ENCODE measurements at regions not wholly inside any gene's neighbourhood (a gene's known extent, or its start where the extent isn't known, plus 50 kb on each side); places are given as distances from the start of the nearest gene placed in this dataset.

GRCh38 chr1:234839663-234840062 is 229.7 kb upstream of the IRF2BP2 start (continued):
- peak; percentile 23; the same call in 1 of the 2 replicates for TF ChIP-seq REST (IDR thresholded peaks at IDR 0.05; ENCODE audit: borderline replicate concordance)
- no peak for TF ChIP-seq REST (CRISPR knock-in tag; IDR thresholded peaks at IDR 0.05; ENCODE audit: low read depth)

- H4K20me1 ChIP-seq (replicated peaks; ENCODE audit: control insufficient read depth, insufficient read depth, low read length), result no peaks in the 10 kb centered on the region
- ATAC-seq (no peak), DNase-seq (ENCODE audit: extremely low read depth in 1 of 4, low spot score in 3 of 4) (no peak), FAIRE-seq (no peak)
- no peak overlapping the region for H3K9ac ChIP-seq (ENCODE audit: insufficient read depth in 1 of 2, low read depth in 2 of 2, low read length in 2 of 2)
- ChIA-PET POLR2A (interaction anchor here (0.5 to 2.7 kb wide), 5 partner anchors 11 to 234 kb away, joined by 3 to 8 read pairs (median 4); no protein-coding TSS in a partner anchor), CTCF (ENCODE audit: low intra/inter-chr PET ratio) (no interaction called here)
- in situ Hi-C loops (cut with MboI), result no loop called here
- H3K36me3 ChIP-seq (ENCODE audit: control insufficient read depth, insufficient read depth, low read length), result no peaks in the 10 kb centered on the region
- H3K27ac ChIP-seq (ENCODE audit: extremely low read depth, low read depth, low read length), result no peak overlapping the region
- H3K79me2 ChIP-seq (ENCODE audit: control insufficient read depth, insufficient read depth, low read length), result no peaks in the 10 kb centered on the region
- BruUV-seq (replicated peaks), result no TSS peak
- peaks cover 13 to 36% of the 10 kb centered on the region in 2 experiments for H3K4me1 ChIP-seq (replicated peaks in 1 of 2; ENCODE audit: control insufficient read depth in 2 of 2, insufficient read depth in 2 of 2, low read length in 2 of 2)
- intact Hi-C loops (cut with micrococcal nuclease), result no loop called here
- WGBS (ENCODE audit: insufficient coverage, low coverage, missing lambda C conversion rate), result 37% methylated on average over 1 of the region's 1 CpG
- no peak overlapping the region for H3K4me2 ChIP-seq (ENCODE audit: insufficient read depth, low read length)
- no peak overlapping the region for H3K4me3 ChIP-seq
- peak; percentile 68 for TF ChIP-seq HINFP (tag; conservative IDR thresholded peaks at IDR 0.05; ENCODE audit: low read depth)
- TF ChIP-seq SMARCE1 (IDR thresholded peaks at IDR 0.05), result no peak
- TF ChIP-seq PKNOX1 (IDR thresholded peaks at IDR 0.05), result no peak
- H3K9me1 ChIP-seq (ENCODE audit: control insufficient read depth, insufficient read depth, low read length), result no peaks in the 10 kb centered on the region
- H2AFZ ChIP-seq (ENCODE audit: low read depth, low read length), result no peak overlapping the region; the same call in 1 of the 2 replicates
- H3K27me3 ChIP-seq (ENCODE audit: control insufficient read depth in 2 of 2, insufficient read depth in 2 of 2, low read length in 2 of 2), result peaks cover 0 to 4% of the 10 kb centered on the region in 2 experiments; a peak in 2 of 5 replicates
- H3K9me3 ChIP-seq (replicated peaks; ENCODE audit: control insufficient read depth, insufficient read depth, low read depth, low read length), result no peaks in the 10 kb centered on the region
These were observed 228.8 kb upstream of the IRF2BP2 start for GRCh38 chr1:234838820-234839219.

Data from K562 (cell line).